ENCODE measurements at regions not wholly inside any gene's neighbourhood (a gene's known extent, or its start where the extent isn't known, plus 50 kb on each side); places are given as distances from the start of the nearest gene placed in this dataset.

DNA sequence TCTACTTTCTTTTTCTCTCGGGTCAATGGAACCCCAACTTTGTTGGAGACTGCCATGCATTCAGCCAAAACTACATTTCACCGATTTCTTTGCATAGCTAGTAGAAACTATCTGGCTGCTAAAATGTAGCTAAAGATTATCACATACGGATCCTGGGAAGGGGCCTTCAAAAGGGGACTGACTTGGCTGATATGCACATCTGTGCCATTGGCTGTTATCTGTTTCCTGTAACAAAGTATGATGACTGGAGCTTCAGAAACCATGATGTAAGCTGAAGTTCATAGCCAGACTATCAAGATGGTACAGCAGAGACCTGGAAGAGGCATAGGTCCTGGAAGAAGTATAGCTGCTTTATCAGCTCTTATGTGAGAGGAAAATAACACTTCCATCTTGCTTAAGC, 179.1 kb downstream of the NSUN3 start:
- Mint-ChIP-seq H3K27ac (no peak overlapping the region), H3K4me1 (ENCODE audit: low read depth) (no peaks in the 10 kb centered on the region), H3K36me3 (ENCODE audit: low read depth) (no peaks in the 10 kb centered on the region), H3K4me3 (no peak overlapping the region), H3K27me3 (peaks cover 18% of the 10 kb centered on the region), H3K9me3 (peaks cover 7% of the 10 kb centered on the region)
- H3K4me3 ChIP-seq (ENCODE audit: low read length), result no peak overlapping the region
- H3K27me3 ChIP-seq (ENCODE audit: control insufficient read depth in 1 of 2, insufficient read depth in 2 of 2, low read length in 2 of 2), result no peaks in the 10 kb centered on the region
- POLR2A ChIA-PET, result no interaction called here
- ATAC-seq (ENCODE audit: poor library complexity) (no peak), DNase-seq (no peak)
- intact Hi-C loops (cut with DNase I, micrococcal nuclease), result loop anchor here in 1 of 2 experiments (10.0 kb wide), 1 partner anchor 237 kb away; no protein-coding TSS in a partner anchor
- H3K27ac ChIP-seq (ENCODE audit: low read depth in 1 of 2, low read length in 2 of 2), result no peak overlapping the region
- H3K4me1 ChIP-seq (ENCODE audit: insufficient read depth, low read length), result no peaks in the 10 kb centered on the region
- CTCF ChIA-PET, result no interaction called here
- H3K36me3 ChIP-seq (ENCODE audit: insufficient read depth, low read length), result no peaks in the 10 kb centered on the region
- H3K9me3 ChIP-seq (ENCODE audit: control insufficient read depth in 1 of 2, insufficient read depth in 1 of 2, low read length in 2 of 2), result peaks cover 0 to 4% of the 10 kb centered on the region in 2 experiments
- no peak for TF ChIP-seq CTCF (IDR thresholded peaks at IDR 0.05)

GRCh38 chr3:94246171-94246570, 183.3 kb downstream of the NSUN3 start:
- no peaks in the 10 kb centered on the region for H3K4me1 Mint-ChIP-seq (ENCODE audit: low read depth)
- H3K9me3 ChIP-seq (ENCODE audit: control insufficient read depth in 1 of 2, insufficient read depth in 1 of 2, low read length in 2 of 2), result no peaks in the 10 kb centered on the region
- CTCF ChIA-PET, result no interaction called here
- ATAC-seq (ENCODE audit: poor library complexity), result no peak
- H3K9me3 Mint-ChIP-seq, result no peaks in the 10 kb centered on the region
- no peak overlapping the region for H3K27ac ChIP-seq (ENCODE audit: low read depth in 1 of 2, low read length in 2 of 2)
- no peaks in the 10 kb centered on the region for H3K36me3 ChIP-seq (ENCODE audit: insufficient read depth, low read length)
- no peak for DNase-seq
- POLR2A ChIA-PET, result no interaction called here
- TF ChIP-seq CTCF (IDR thresholded peaks at IDR 0.05), result no peak
- intact Hi-C loops (cut with DNase I, micrococcal nuclease), result loop anchor here in 1 of 2 experiments (10.0 kb wide), 1 partner anchor 241 kb away; no protein-coding TSS in a partner anchor
- no peaks in the 10 kb centered on the region for H3K27me3 ChIP-seq (ENCODE audit: control insufficient read depth in 1 of 2, insufficient read depth in 2 of 2, low read length in 2 of 2)
- no peak overlapping the region for H3K27ac Mint-ChIP-seq
- no peaks in the 10 kb centered on the region for H3K4me1 ChIP-seq (ENCODE audit: insufficient read depth, low read length)
- peaks cover 45% of the 10 kb centered on the region for H3K27me3 Mint-ChIP-seq
- H3K4me3 Mint-ChIP-seq, result no peak overlapping the region
- H3K4me3 ChIP-seq (ENCODE audit: low read length), result no peak overlapping the region
- H3K36me3 Mint-ChIP-seq (ENCODE audit: low read depth), result no peaks in the 10 kb centered on the region

- intact Hi-C loops (cut with DNase I, micrococcal nuclease), result loop anchor here in 1 of 2 experiments (10.0 kb wide), 1 partner anchor 243 kb away; no protein-coding TSS in a partner anchor
- peaks cover 48% of the 10 kb centered on the region for H3K27me3 Mint-ChIP-seq
- ChIA-PET CTCF (no interaction called here), POLR2A (no interaction called here)
- no peak overlapping the region for H3K27ac ChIP-seq (ENCODE audit: low read depth in 1 of 2, low read length in 2 of 2)
- H3K27ac Mint-ChIP-seq, result no peak overlapping the region
- H3K4me3 Mint-ChIP-seq, result no peak overlapping the region
- ATAC-seq (ENCODE audit: poor library complexity) (no peak), DNase-seq (no peak)
- no peak for TF ChIP-seq CTCF (IDR thresholded peaks at IDR 0.05)
- no peaks in the 10 kb centered on the region for H3K4me1 ChIP-seq (ENCODE audit: insufficient read depth, low read length)
- H3K9me3 ChIP-seq (ENCODE audit: control insufficient read depth in 1 of 2, insufficient read depth in 1 of 2, low read length in 2 of 2), result no peaks in the 10 kb centered on the region
- H3K36me3 Mint-ChIP-seq (ENCODE audit: low read depth), result no peaks in the 10 kb centered on the region
- H3K36me3 ChIP-seq (ENCODE audit: insufficient read depth, low read length), result no peaks in the 10 kb centered on the region
- no peak overlapping the region for H3K4me3 ChIP-seq (ENCODE audit: low read length)
- H3K9me3 Mint-ChIP-seq, result no peaks in the 10 kb centered on the region
- H3K27me3 ChIP-seq (ENCODE audit: control insufficient read depth in 1 of 2, insufficient read depth in 2 of 2, low read length in 2 of 2), result no peaks in the 10 kb centered on the region
- no peaks in the 10 kb centered on the region for H3K4me1 Mint-ChIP-seq (ENCODE audit: low read depth)
These were observed 185.2 kb downstream of the NSUN3 start for GRCh38 chr3:94248042-94248441.
